ENCODE measurements at regions not wholly inside any gene's neighbourhood (a gene's known extent, or its start where the extent isn't known, plus 50 kb on each side); places are given as distances from the start of the nearest gene placed in this dataset.

DNA sequence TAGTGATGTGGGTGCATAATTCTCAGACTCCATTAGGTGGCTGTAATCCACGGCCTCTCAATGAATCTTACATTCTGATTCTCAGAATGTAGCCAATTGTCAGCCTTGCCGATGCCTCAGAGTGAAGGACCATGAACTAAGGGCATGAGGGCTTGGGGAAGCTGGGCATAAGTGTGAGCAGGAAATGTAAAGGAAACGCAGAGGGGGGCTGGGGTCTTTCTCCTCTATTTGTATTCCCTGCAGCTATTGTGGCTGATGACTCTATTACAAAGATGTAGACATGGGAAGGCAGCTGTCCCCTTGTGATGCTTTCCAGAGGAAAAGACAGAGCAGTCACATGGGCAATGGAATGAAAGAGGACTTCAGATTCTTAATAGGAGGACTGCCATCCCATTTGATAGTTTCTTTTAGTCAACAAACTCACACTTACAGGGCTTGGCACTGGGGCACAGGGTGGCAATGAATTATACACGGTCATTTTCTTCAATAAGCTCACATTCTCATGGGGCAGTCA is 353.2 kb upstream of the PKDCC start:
- no peak for TF ChIP-seq CTCF (IDR thresholded peaks at IDR 0.05; ENCODE audit: insufficient read depth, low read depth, low read length)
- Histone ChIP-seq H3K4me1 (ENCODE audit: insufficient read depth, low read length) (no peaks in the 10 kb centered on the region), H2AFZ (ENCODE audit: low read depth, low read length) (no peak overlapping the region), H3K79me2 (ENCODE audit: insufficient read depth, low read length) (no peaks in the 10 kb centered on the region), H3K4me2 (ENCODE audit: low read length) (no peak overlapping the region), H3K9ac (ENCODE audit: low read length) (no peak overlapping the region), H3K4me3 (ENCODE audit: insufficient read depth, low read depth, low read length) (no peak overlapping the region), H3K36me3 (ENCODE audit: insufficient read depth, low read length) (no peaks in the 10 kb centered on the region), H3K27ac (ENCODE audit: low read depth, low read length) (no peak overlapping the region), H4K20me1 (ENCODE audit: insufficient read depth, low read length) (no peaks in the 10 kb centered on the region), H3K9me3 (ENCODE audit: insufficient read depth, low read depth, low read length) (no peaks in the 10 kb centered on the region), H3K27me3 (ENCODE audit: insufficient read depth, low read length) (no peaks in the 10 kb centered on the region)
- DNase-seq (ENCODE audit: low read depth) (no peak), FAIRE-seq (no peak)
- Mint-ChIP-seq H3K4me3 (ENCODE audit: unreplicated experiment) (no peak overlapping the region), H3K9me3 (ENCODE audit: unreplicated experiment) (no peaks in the 10 kb centered on the region), H3K27me3 (ENCODE audit: low read depth, unreplicated experiment) (peaks cover 4% of the 10 kb centered on the region), H3K36me3 (ENCODE audit: low read depth, unreplicated experiment) (peaks cover 2% of the 10 kb centered on the region), H3K27ac (ENCODE audit: unreplicated experiment) (no peak overlapping the region), H3K4me1 (ENCODE audit: low read depth, unreplicated experiment) (no peaks in the 10 kb centered on the region)

DNA sequence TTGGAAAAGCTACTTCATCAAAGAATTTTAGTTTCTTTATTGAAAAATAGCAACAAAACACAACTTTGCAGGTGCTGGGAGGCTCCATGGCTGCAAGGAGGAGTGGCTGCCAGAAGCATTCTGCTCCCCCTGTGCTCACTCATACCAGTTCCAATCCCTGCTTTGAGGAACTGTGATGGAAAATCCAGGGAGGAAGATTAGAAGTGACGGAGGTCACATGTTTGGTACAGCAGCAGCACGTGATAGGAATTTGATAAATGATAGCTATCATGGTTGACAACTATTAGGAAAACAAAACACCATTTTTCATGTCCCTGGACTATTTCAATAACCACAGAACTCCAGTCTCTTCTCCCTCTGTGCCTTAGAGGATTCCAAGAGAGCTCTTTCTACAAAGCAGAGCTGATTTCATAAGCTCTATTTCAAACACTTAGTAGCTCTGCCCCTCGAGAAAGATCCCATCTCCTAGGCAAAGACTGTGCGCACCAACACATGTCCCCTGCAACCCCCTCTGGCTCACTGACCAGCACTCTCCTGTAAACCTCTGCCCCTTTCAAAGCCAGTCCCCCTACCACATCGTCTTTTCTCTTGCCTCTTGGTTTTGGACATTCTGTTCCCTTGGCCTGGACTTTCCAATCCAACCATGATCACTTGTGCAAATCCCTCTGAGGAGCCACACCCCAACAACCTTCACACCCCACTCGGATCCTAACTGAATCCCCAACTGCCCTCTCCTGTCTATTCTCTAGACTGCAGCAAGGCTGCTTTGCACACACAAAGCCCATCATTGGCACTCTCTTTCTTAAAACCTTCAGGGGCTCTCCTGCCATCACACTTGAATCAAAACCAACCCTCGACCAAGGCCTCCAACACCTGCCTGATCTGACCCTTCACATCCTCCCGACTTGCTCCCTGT is 352.4 kb upstream of the PKDCC start:
- H4K20me1 ChIP-seq (ENCODE audit: insufficient read depth, low read length) = no peaks in the 10 kb centered on the region
- no peaks in the 10 kb centered on the region for H3K36me3 ChIP-seq (ENCODE audit: insufficient read depth, low read length)
- Mint-ChIP-seq H3K9me3 (ENCODE audit: unreplicated experiment) (no peaks in the 10 kb centered on the region), H3K27me3 (ENCODE audit: low read depth, unreplicated experiment) (peaks cover 4% of the 10 kb centered on the region), H3K27ac (ENCODE audit: unreplicated experiment) (no peak overlapping the region), H3K36me3 (ENCODE audit: low read depth, unreplicated experiment) (peaks cover 2% of the 10 kb centered on the region), H3K4me3 (ENCODE audit: unreplicated experiment) (no peak overlapping the region), H3K4me1 (ENCODE audit: low read depth, unreplicated experiment) (no peaks in the 10 kb centered on the region)
- H3K4me1 ChIP-seq (ENCODE audit: insufficient read depth, low read length) = no peaks in the 10 kb centered on the region
- H3K4me3 ChIP-seq (ENCODE audit: insufficient read depth, low read depth, low read length) = no peak overlapping the region
- H3K4me2 ChIP-seq (ENCODE audit: low read length) = no peak overlapping the region
- no peaks in the 10 kb centered on the region for H3K79me2 ChIP-seq (ENCODE audit: insufficient read depth, low read length)
- no peak for DNase-seq (ENCODE audit: low read depth)
- TF ChIP-seq CTCF (IDR thresholded peaks at IDR 0.05; ENCODE audit: insufficient read depth, low read depth, low read length) (no peak), EZH2 (IDR thresholded peaks at IDR 0.05; ENCODE audit: insufficient read depth, low read length) (no peak)
- H2AFZ ChIP-seq (ENCODE audit: low read depth, low read length) = no peak overlapping the region
- no peak for FAIRE-seq
- H3K27me3 ChIP-seq (ENCODE audit: insufficient read depth, low read length) = no peaks in the 10 kb centered on the region
- no peak overlapping the region for H3K27ac ChIP-seq (ENCODE audit: low read depth, low read length)
- H3K9me3 ChIP-seq (ENCODE audit: insufficient read depth, low read depth, low read length) = no peaks in the 10 kb centered on the region
- H3K9ac ChIP-seq (ENCODE audit: low read length) = no peak overlapping the region

DNA sequence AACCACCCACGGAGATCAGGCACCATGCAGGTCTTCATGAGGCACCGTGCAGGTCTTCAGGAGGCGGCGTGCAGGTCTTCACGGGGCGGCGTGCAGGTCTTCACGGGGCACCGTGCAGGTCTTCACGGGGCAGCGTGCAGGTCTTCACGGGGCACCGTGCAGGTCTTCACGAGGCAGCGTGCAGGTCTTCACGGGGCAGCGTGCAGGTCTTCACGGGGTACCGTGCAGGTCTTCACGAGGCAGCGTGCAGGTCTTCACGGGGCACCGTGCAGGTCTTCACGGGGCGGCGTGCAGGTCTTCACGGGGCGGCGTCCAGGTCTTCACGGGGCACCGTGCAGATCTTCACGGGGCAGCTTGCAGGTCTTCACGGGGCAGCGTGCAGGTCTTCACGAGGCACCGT is 350.4 kb upstream of the PKDCC start:
- no peak overlapping the region for H2AFZ ChIP-seq (ENCODE audit: low read depth, low read length)
- H3K4me3 ChIP-seq (ENCODE audit: insufficient read depth, low read depth, low read length) = no peak overlapping the region
- no peaks in the 10 kb centered on the region for H3K9me3 ChIP-seq (ENCODE audit: insufficient read depth, low read depth, low read length)
- FAIRE-seq (no peak), DNase-seq (ENCODE audit: low read depth) (no peak)
- no peaks in the 10 kb centered on the region for H4K20me1 ChIP-seq (ENCODE audit: insufficient read depth, low read length)
- H3K4me2 ChIP-seq (ENCODE audit: low read length) = no peak overlapping the region
- no peak overlapping the region for H3K27ac ChIP-seq (ENCODE audit: low read depth, low read length)
- Mint-ChIP-seq H3K4me3 (ENCODE audit: unreplicated experiment) (no peak overlapping the region), H3K27me3 (ENCODE audit: low read depth, unreplicated experiment) (peaks cover 4% of the 10 kb centered on the region), H3K9me3 (ENCODE audit: unreplicated experiment) (no peaks in the 10 kb centered on the region), H3K36me3 (ENCODE audit: low read depth, unreplicated experiment) (peaks cover 2% of the 10 kb centered on the region), H3K27ac (ENCODE audit: unreplicated experiment) (no peak overlapping the region), H3K4me1 (ENCODE audit: low read depth, unreplicated experiment) (no peaks in the 10 kb centered on the region)
- TF ChIP-seq EZH2 (IDR thresholded peaks at IDR 0.05; ENCODE audit: insufficient read depth, low read length) (no peak), CTCF (IDR thresholded peaks at IDR 0.05; ENCODE audit: insufficient read depth, low read depth, low read length) (no peak)
- H3K27me3 ChIP-seq (ENCODE audit: insufficient read depth, low read length) = no peaks in the 10 kb centered on the region
- no peaks in the 10 kb centered on the region for H3K4me1 ChIP-seq (ENCODE audit: insufficient read depth, low read length)
- no peaks in the 10 kb centered on the region for H3K79me2 ChIP-seq (ENCODE audit: insufficient read depth, low read length)
- H3K36me3 ChIP-seq (ENCODE audit: insufficient read depth, low read length) = no peaks in the 10 kb centered on the region
- no peak overlapping the region for H3K9ac ChIP-seq (ENCODE audit: low read length)

Measured in astrocyte (in vitro differentiated cells and primary cell).